GM12864 (cell line): ENCODE measurements at regions not wholly inside any gene's neighbourhood (a gene's known extent, or its start where the extent isn't known, plus 50 kb on each side); places are given as distances from the start of the nearest gene placed in this dataset.

Experiments used
- DNase-seq: peaks from one replicate; pipeline ENCODE4 v3.0.0-alpha.2; 2011; ENCODE audit warnings: low read depth
- H3K4me3 ChIP-seq: 2 replicates; pipeline ENCODE4 v1.5.1; 2011; ENCODE audit warnings: mild to moderate bottlenecking, low read depth, low read length, control low read depth
- TF ChIP-seq, protein P1 (sequence below): IDR thresholded peaks from 2 replicates; pipeline ENCODE4 v1.5.1; 2011; ENCODE audit warnings: low read depth, mild to moderate bottlenecking, moderate library complexity, low read length, control low read depth, inconsistent platforms; ENCODE audit errors: missing control alignments

DNA sequence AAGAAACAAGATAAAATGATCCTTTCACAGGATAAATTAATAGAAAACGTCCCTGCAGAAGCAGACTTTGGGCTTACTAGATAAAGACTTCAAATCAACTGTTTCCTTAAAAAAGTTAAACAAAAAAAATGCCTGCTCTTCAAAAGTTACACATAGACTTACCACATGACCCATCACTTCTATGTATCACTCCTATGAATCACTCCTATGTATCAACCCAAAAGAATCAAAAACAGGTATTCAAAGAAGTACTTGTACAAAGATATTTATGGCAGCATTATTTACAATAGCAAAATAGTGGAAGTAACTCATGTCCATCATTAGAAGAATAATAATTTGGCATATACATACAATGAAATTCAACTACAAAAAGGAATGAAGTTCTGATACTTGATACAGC, 56.3 kb upstream of the PRDM9 start:
- no peak overlapping the region for H3K4me3 ChIP-seq
- no peak for DNase-seq
- TF ChIP-seq, protein P1, sequence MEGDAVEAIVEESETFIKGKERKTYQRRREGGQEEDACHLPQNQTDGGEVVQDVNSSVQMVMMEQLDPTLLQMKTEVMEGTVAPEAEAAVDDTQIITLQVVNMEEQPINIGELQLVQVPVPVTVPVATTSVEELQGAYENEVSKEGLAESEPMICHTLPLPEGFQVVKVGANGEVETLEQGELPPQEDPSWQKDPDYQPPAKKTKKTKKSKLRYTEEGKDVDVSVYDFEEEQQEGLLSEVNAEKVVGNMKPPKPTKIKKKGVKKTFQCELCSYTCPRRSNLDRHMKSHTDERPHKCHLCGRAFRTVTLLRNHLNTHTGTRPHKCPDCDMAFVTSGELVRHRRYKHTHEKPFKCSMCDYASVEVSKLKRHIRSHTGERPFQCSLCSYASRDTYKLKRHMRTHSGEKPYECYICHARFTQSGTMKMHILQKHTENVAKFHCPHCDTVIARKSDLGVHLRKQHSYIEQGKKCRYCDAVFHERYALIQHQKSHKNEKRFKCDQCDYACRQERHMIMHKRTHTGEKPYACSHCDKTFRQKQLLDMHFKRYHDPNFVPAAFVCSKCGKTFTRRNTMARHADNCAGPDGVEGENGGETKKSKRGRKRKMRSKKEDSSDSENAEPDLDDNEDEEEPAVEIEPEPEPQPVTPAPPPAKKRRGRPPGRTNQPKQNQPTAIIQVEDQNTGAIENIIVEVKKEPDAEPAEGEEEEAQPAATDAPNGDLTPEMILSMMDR: no peak

DNA sequence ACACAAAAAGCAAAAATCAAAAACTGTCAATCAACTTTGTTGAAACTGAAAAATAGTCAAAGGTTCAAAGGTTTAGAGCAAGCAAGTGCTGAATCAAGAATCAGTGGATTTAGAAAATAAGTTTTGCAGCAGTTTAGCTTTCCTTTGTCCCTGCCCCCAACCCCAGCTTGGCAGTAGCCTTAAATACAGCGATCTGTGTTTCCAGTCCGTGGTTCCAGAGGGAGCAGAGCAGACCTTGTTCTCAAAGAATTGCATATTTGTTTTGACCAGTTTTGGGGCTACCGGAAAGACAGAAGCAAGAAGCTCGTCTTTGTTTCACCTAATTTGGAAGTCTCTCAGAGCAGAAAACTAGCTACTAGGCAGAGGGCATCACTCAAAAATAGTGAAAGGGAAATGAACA, 57.2 kb upstream of the PRDM9 start:
- DNase-seq: no peak
- no peak overlapping the region for H3K4me3 ChIP-seq
- TF ChIP-seq, protein P1: no peak

DNA sequence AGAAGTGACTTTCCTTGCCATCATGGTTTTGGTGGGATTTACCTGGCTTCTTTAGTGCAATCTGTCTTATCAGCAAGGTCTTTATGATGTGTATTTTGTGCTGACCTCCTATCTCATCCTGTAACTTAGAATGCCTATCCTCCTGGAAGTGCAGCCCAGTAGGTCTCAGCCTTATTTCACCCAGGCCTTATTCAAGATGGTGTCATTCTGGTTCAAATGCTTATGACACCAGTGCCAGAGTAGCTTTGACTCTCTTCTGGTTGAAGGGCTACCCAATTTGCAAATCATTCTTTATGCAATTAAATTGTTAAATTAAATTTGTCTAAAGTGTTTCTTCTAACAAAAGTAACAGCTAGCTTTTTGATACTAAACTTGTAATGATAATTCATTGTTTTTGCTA, 58.8 kb upstream of the PRDM9 start:
- TF ChIP-seq, protein P1: no peak
- no peak overlapping the region for H3K4me3 ChIP-seq
- DNase-seq: no peak

DNA sequence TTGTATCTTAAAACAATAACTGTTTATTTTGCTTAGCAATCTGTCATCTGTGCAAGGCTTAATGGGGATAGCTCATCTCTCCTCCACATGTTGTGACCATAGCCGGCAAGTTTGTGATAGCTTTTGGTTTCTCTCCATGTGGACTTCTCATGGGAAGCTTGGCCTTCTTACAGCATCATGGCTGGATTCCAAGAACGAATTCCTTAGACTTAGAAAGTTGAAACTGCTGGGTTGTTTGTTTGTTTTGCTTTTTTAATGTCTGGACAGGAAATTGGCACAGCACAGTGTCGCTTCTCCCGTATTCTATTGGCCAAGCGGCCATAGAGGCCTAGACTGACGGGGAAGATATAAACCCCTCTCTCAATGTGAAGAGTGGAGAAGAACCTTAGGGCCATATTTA, 61.0 kb upstream of the PRDM9 start:
- DNase-seq: no peak
- TF ChIP-seq, protein P1: no peak

DNA sequence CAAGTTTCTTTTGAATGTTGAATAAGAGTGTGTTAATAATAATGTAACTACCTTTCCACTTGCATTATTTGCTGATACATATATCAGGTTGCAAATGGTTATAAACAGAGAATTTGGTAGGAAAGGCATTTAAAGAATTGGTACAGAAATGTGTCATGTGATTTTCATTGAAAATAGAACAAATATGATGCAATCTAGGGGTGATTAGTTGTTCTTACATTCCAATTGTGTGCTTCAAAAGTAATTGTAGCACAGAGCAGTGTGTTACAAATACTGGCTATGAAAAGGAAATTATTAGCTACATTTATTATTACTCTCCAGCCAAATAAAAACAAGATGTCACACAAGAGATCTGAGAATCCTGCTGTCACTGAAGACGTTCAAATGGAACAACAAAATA, 61.8 kb upstream of the PRDM9 start:
- TF ChIP-seq, protein P1: no peak
- H3K4me3 ChIP-seq: no peak overlapping the region
- no peak for DNase-seq

More for the DNA sequence above, 61.0 kb upstream of the PRDM9 start:
- no peak overlapping the region for H3K4me3 ChIP-seq

DNA sequence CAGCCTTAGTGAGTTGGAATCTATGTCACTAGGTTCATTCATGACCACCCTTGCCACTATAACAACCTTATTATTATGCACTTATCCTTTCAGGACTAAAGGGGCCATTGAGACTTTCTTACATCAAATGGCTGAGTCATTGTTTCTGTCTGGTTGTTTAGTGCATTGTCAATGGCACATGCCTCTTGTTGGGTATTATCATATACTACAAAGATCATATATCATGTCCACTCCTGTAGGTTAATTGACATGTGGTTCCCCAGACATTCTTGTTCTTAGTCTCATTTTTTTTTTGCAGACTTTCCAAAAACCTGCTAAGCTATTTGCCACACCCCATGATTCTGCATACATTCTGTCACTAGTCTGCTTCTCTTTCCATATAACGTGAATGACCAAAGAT, 66.7 kb upstream of the PRDM9 start:
- no peak for DNase-seq
- TF ChIP-seq, protein P1: no peak

DNA sequence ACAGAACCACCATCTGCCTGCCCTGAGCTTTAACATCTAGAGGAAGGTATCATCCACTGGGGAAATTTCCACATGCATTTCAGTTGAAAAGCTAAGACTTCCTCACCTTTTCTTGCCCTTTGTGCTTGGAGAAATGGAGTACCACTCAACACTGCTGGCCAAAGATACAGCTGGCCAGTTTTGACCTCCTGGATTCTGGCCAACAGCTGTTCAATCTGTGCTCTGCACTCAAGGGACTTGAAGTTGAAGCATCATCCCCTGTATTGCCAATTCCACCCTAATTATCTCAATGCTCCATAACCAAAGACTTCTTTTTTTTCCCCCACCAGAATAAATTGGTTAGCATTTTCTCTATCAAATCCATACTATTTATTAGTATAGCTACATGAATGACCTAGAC, 70.4 kb upstream of the PRDM9 start:
- no peak for DNase-seq
- TF ChIP-seq, protein P1: no peak
- H3K4me3 ChIP-seq: no peak overlapping the region

More for the DNA sequence above, 66.7 kb upstream of the PRDM9 start:
- no peak overlapping the region for H3K4me3 ChIP-seq
